A549 (cell line): ENCODE measurements at regions not wholly inside any gene's neighbourhood (a gene's known extent, or its start where the extent isn't known, plus 50 kb on each side); places are given as distances from the start of the nearest gene placed in this dataset.

Experiments used
- ATAC-seq, 2 experiments: fragments of 200-7000 bp in 1 of 2; fragments of >200 bp in 1 of 2; cut with Nextera tagmentation in 1 of 2; cut with Tn5 transposase in 1 of 2; 3 replicates each; pipeline versions ENCODE4 v1.8.0 to v1.9.1; 2018 to 2020; ENCODE audit warnings: mild to moderate bottlenecking in 1 of 2, moderate library complexity in 1 of 2
- CTCF ChIA-PET: fragments of 300-600 bp; sonication (Branson Sonifier 250); formaldehyde crosslinking; extraction: SDS; loops from one replicate; lab custom pipeline; 2021; ENCODE audit warnings: antibody characterized with exemption, inconsistent platforms; lab: Yijun Ruan, JAX
- POLR2A ChIA-PET: fragments of 350-600 bp; formaldehyde crosslinking; extraction: SDS; loops from one replicate; lab custom pipeline; 2021; ENCODE audit warnings: antibody characterized with exemption, inconsistent platforms; lab: Yijun Ruan, JAX
- DNase-seq, 2 experiments: peaks; one replicate each; pipeline versions ENCODE4 v3.0.0 to v3.0.0-alpha.2; 2011 to 2016; ENCODE audit warnings: low read depth in 1 of 2, low spot score in 1 of 2
- FAIRE-seq: peaks from 2 replicates; lab custom pipeline; 2011; peaks lifted over from hg19 to GRCh38; lab: Jason Lieb, UNC
- H3K27ac ChIP-seq, 2 experiments: fragments of >200 bp; sonication (Bioruptor Twin); formaldehyde crosslinking; 3 replicates each; pipeline ENCODE4 v1.5.1; 2016 to 2017
- H3K4me1 ChIP-seq: fragments of >200 bp; sonication (Bioruptor Twin); formaldehyde crosslinking; 3 replicates; pipeline ENCODE4 v1.6.1; 2016
- H3K4me2 ChIP-seq: fragments of >200 bp; sonication (Bioruptor Twin); formaldehyde crosslinking; 3 replicates; pipeline ENCODE4 v1.6.1; 2016
- H3K4me3 ChIP-seq: fragments of >200 bp; sonication (Bioruptor Twin); formaldehyde crosslinking; 3 replicates; pipeline ENCODE4 v1.5.1; 2016
- H3K9me3 ChIP-seq: fragments of >200 bp; sonication (Bioruptor Twin); formaldehyde crosslinking; 3 replicates; pipeline ENCODE4 v1.6.1; 2016
- BHLHE40 ChIP-seq: IDR thresholded peaks from 2 replicates; pipeline ENCODE4 v1.6.1; 2012; ENCODE audit warnings: low read depth, low read length, inconsistent platforms
- CBX8 ChIP-seq: fragments of 200-600 bp; sonication (generic); IDR thresholded peaks from 2 replicates; pipeline ENCODE4 v1.6.1; 2016
- CHD2 ChIP-seq: fragments of 150-350 bp; IDR thresholded peaks from 2 replicates; pipeline ENCODE4 v1.6.1; 2014; ENCODE audit warnings: low read length; ENCODE audit not compliant: partially characterized antibody
- E2F6 ChIP-seq: IDR thresholded peaks from 2 replicates; pipeline ENCODE4 v1.6.1; 2012; ENCODE audit warnings: low read depth, borderline replicate concordance
- EP300 ChIP-seq, 2 experiments: fragments of >200 bp; sonication (Bioruptor Twin); formaldehyde crosslinking; IDR thresholded peaks; 2 replicates in 1 of 2; 3 replicates in 1 of 2; pipeline ENCODE4 v1.6.1; 2016 to 2017
- FOSB ChIP-seq: fragments of 250-450 bp; sonication (Bioruptor Pico); IDR thresholded peaks from 2 replicates; pipeline ENCODE4 v1.5.0; 2020; ENCODE audit warnings: mild to moderate bottlenecking, moderate library complexity
- FOSL2 ChIP-seq, 2 experiments: fragments of 450-650 bp in 1 of 2; fragments of >200 bp in 1 of 2; sonication (Bioruptor Twin) in 1 of 2; formaldehyde crosslinking; IDR thresholded peaks; 2 replicates each; pipeline versions ENCODE4 v1.5.0 to v1.6.1; 2016 to 2020; ENCODE audit warnings: mild to moderate bottlenecking in 1 of 2, moderate library complexity in 1 of 2
- FOXS1 ChIP-seq: fragments of 250-450 bp; sonication (Bioruptor Pico); IDR thresholded peaks from 2 replicates; pipeline ENCODE4 v1.5.0; 2020; ENCODE audit warnings: mild to moderate bottlenecking, moderate library complexity
- HES2 ChIP-seq: fragments of >200 bp; sonication (Bioruptor Twin); formaldehyde crosslinking; IDR thresholded peaks from 2 replicates; pipeline ENCODE4 v1.6.1; 2016
- HOXB5 ChIP-seq: fragments of 250-450 bp; sonication (Bioruptor Pico); IDR thresholded peaks from 2 replicates; pipeline ENCODE4 v1.5.0; 2020; ENCODE audit warnings: mild to moderate bottlenecking, moderate library complexity
- JUN ChIP-seq, 2 experiments: fragments of >200 bp; sonication (Bioruptor Twin); formaldehyde crosslinking; IDR thresholded peaks; 2 replicates in 1 of 2; 3 replicates in 1 of 2; pipeline ENCODE4 v1.6.1; 2016 to 2017
- JUNB ChIP-seq: fragments of >200 bp; sonication (Bioruptor Twin); formaldehyde crosslinking; IDR thresholded peaks from 2 replicates; pipeline ENCODE4 v1.6.1; 2016
- MAFK ChIP-seq: fragments of 450-650 bp; IDR thresholded peaks from 2 replicates; pipeline ENCODE4 v1.6.1; 2014; ENCODE audit not compliant: partially characterized antibody
- MAX ChIP-seq: IDR thresholded peaks from 2 replicates; pipeline ENCODE4 v1.6.1; 2012
- MAZ ChIP-seq: fragments of 150-350 bp; IDR thresholded peaks from 2 replicates; pipeline ENCODE4 v1.6.1; 2014; ENCODE audit warnings: antibody characterized with exemption, low read depth, low read length, borderline replicate concordance
- PBX3 ChIP-seq: IDR thresholded peaks from 2 replicates; pipeline ENCODE4 v1.6.1; 2012
- PHF8 ChIP-seq: fragments of 200-600 bp; sonication (generic); IDR thresholded peaks from 2 replicates; pipeline ENCODE4 v1.6.1; 2016; ENCODE audit warnings: low read depth, mild to moderate bottlenecking, antibody characterized with exemption, moderate library complexity, borderline replicate concordance
- SREBF2 ChIP-seq: fragments of 450-650 bp; IDR thresholded peaks from 2 replicates; pipeline ENCODE4 v1.6.1; 2014; ENCODE audit warnings: mild to moderate bottlenecking, moderate library complexity
- TFCP2L1 ChIP-seq: fragments of 250-450 bp; sonication (Bioruptor Pico); IDR thresholded peaks from 2 replicates; pipeline ENCODE4 v1.5.0; 2021; ENCODE audit warnings: mild to moderate bottlenecking
- USF2 ChIP-seq: fragments of 450-650 bp; IDR thresholded peaks from 2 replicates; pipeline ENCODE4 v1.6.1; 2014; ENCODE audit warnings: antibody characterized with exemption
- ZC3H11A ChIP-seq: fragments of 450-650 bp; IDR thresholded peaks from 2 replicates; pipeline ENCODE4 v1.6.1; 2014; ENCODE audit warnings: antibody characterized with exemption, mild to moderate bottlenecking
- ZFP36 ChIP-seq: fragments of 450-650 bp; IDR thresholded peaks from 2 replicates; pipeline ENCODE4 v1.6.1; 2014; ENCODE audit warnings: borderline replicate concordance; ENCODE audit not compliant: partially characterized antibody
- ZNF302 ChIP-seq: fragments of 250-450 bp; sonication (Bioruptor Pico); IDR thresholded peaks from 2 replicates; pipeline ENCODE4 v1.9.0; 2021; ENCODE audit warnings: inconsistent platforms, mild to moderate bottlenecking, moderate library complexity
- WGBS: methylation state at CpG from one replicate; pipeline ENCODE4 v1.1.6; 2017; ENCODE audit errors: missing lambda C conversion rate; 5-methylcytosine and 5-hydroxymethylcytosine counted together

GRCh38 chr2:66322506-66323260 lies 112.2 kb upstream of the MEIS1 start (continued):
- TF ChIP-seq FOSB (CRISPR knock-in tag) (no peak), MAZ (no peak), ZFP36 (no peak), CHD2 (no peak), HOXB5 (CRISPR knock-in tag) (no peak)

- TF ChIP-seq FOSL2 (IDR thresholded peaks at IDR 0.05) (no peak), FOSL2 (CRISPR knock-in tag; IDR thresholded peaks at IDR 0.05) (no peak), HES2 (no peak)
- Histone ChIP-seq H3K9me3 (no peaks in the 10 kb centered on the region), H3K27ac (no peak overlapping the region), H3K4me3 (no peak overlapping the region), H3K4me1 (no peaks in the 10 kb centered on the region), H3K4me2 (no peak overlapping the region)
- WGBS: 3% methylated on average over 3 of the region's 3 CpGs
- DNase-seq: no peak
- CTCF ChIA-PET: no interaction called here
- no peak for FAIRE-seq
- no peak for ATAC-seq
- POLR2A ChIA-PET: no interaction called here
These were observed 116.8 kb upstream of the MEIS1 start for GRCh38 chr2:66318009-66318561.

GRCh38 chr2:66317268-66317890 lies 117.5 kb upstream of the MEIS1 start:
- no peak for ATAC-seq
- 17% methylated on average over 4 of the region's 4 CpGs for WGBS
- TF ChIP-seq HES2 (no peak), PBX3 (no peak), PHF8 (no peak), JUNB (no peak), MAFK (no peak), HOXB5 (CRISPR knock-in tag) (no peak), EP300 (IDR thresholded peaks at IDR 0.05) (no peak), TFCP2L1 (CRISPR knock-in tag) (no peak), SREBF2 (no peak), BHLHE40 (no peak), MAX (no peak), USF2 (no peak), ZC3H11A (no peak), JUN (IDR thresholded peaks at IDR 0.05) (no peak), FOXS1 (no peak), CBX8 (no peak), ZNF302 (CRISPR knock-in tag) (no peak), E2F6 (no peak)
- no peak for FAIRE-seq
- Histone ChIP-seq H3K4me2 (no peak overlapping the region), H3K4me1 (no peaks in the 10 kb centered on the region), H3K9me3 (no peaks in the 10 kb centered on the region), H3K27ac (no peak overlapping the region), H3K4me3 (no peak overlapping the region)
- CTCF ChIA-PET: no interaction called here
- DNase-seq: no peak
- POLR2A ChIA-PET: no interaction called here
